Loucy (cell line): ENCODE measurements at regions not wholly inside any gene's neighbourhood (a gene's known extent, or its start where the extent isn't known, plus 50 kb on each side); places are given as distances from the start of the nearest gene placed in this dataset.

Experiments
- H2AFZ ChIP-seq: fragments of 200-600 bp; sonication (generic); 2 replicates; pipeline ENCODE4 v1.6.0; 2016; ENCODE audit warnings: antibody characterized with exemption, mild to moderate bottlenecking, low read length, moderate library complexity
- H3F3A ChIP-seq: fragments of 200-600 bp; 2 replicates; pipeline ENCODE4 v1.6.0; 2016; ENCODE audit warnings: antibody characterized with exemption, low read depth, mild to moderate bottlenecking
- H3K27me3 ChIP-seq: fragments of 200-600 bp; sonication (generic); 2 replicates; pipeline ENCODE4 v1.6.1; 2014; ENCODE audit warnings: low read length, mild to moderate bottlenecking; ENCODE audit not compliant: insufficient read depth, poor library complexity, severe bottlenecking
- H3K36me3 ChIP-seq: fragments of 200-600 bp; sonication (generic); 2 replicates; pipeline ENCODE4 v1.6.1; 2016; ENCODE audit warnings: low read length; ENCODE audit not compliant: insufficient read depth
- H3K4me1 ChIP-seq: fragments of 200-600 bp; sonication (generic); 2 replicates; pipeline ENCODE4 v1.5.1; 2014; ENCODE audit warnings: low read length, mild to moderate bottlenecking; ENCODE audit not compliant: insufficient read depth, poor library complexity, severe bottlenecking
- H3K4me2 ChIP-seq: fragments of 200-600 bp; sonication (generic); 2 replicates; pipeline ENCODE4 v1.6.0; 2014; ENCODE audit warnings: antibody characterized with exemption, low read length, low read depth, mild to moderate bottlenecking; ENCODE audit not compliant: poor library complexity, severe bottlenecking
- H3K4me3 ChIP-seq: fragments of 200-600 bp; sonication (generic); 2 replicates; pipeline ENCODE4 v1.5.1; 2014; ENCODE audit warnings: low read length, mild to moderate bottlenecking, mixed read lengths; ENCODE audit not compliant: poor library complexity, severe bottlenecking
- H3K79me2 ChIP-seq: fragments of 200-600 bp; sonication (generic); 2 replicates; pipeline ENCODE4 v1.6.1; 2014; ENCODE audit warnings: low read length; ENCODE audit not compliant: insufficient read depth
- H3K9ac ChIP-seq: fragments of 200-600 bp; sonication (generic); 2 replicates; pipeline ENCODE4 v1.6.0; 2014; ENCODE audit warnings: mild to moderate bottlenecking, low read depth, low read length, moderate library complexity; ENCODE audit not compliant: poor library complexity, severe bottlenecking
- H3K9me2 ChIP-seq: fragments of 200-600 bp; sonication (generic); replicated peaks from 2 replicates; pipeline ENCODE4 v1.6.1; 2016; ENCODE audit warnings: low read depth, low read length, mixed read lengths
- H3K9me3 ChIP-seq: fragments of 200-600 bp; sonication (generic); 2 replicates; pipeline ENCODE4 v1.6.1; 2014; ENCODE audit warnings: mild to moderate bottlenecking, antibody characterized with exemption, low read length, low read depth; ENCODE audit not compliant: insufficient read depth
- H4K20me1 ChIP-seq: fragments of 200-600 bp; sonication (generic); 2 replicates; pipeline ENCODE4 v1.6.0; 2014; ENCODE audit warnings: antibody characterized with exemption, low read length, mild to moderate bottlenecking; ENCODE audit not compliant: insufficient read depth, poor library complexity, severe bottlenecking
- CTCF ChIP-seq: fragments of 200-600 bp; sonication (generic); conservative IDR thresholded peaks from 2 replicates; pipeline ENCODE4 v1.5.1; 2014; ENCODE audit warnings: mild to moderate bottlenecking, antibody characterized with exemption, low read length
- EZH2phosphoT487 ChIP-seq: fragments of 200-600 bp; IDR thresholded peaks from 2 replicates; pipeline ENCODE4 v1.6.1; 2018; ENCODE audit warnings: antibody characterized with exemption, mild to moderate bottlenecking, moderate library complexity, borderline replicate concordance

- Histone ChIP-seq H3F3A (no peaks in the 10 kb centered on the region), H3K4me1 (no peaks in the 10 kb centered on the region), H3K36me3 (no peaks in the 10 kb centered on the region), H3K27me3 (no peaks in the 10 kb centered on the region), H3K79me2 (no peaks in the 10 kb centered on the region), H3K9me3 (no peaks in the 10 kb centered on the region), H3K9me2 (no peaks in the 10 kb centered on the region), H4K20me1 (no peaks in the 10 kb centered on the region), H3K4me2 (no peak overlapping the region), H3K4me3 (no peak overlapping the region), H2AFZ (no peak overlapping the region), H3K9ac (no peak overlapping the region)
- no peak for TF ChIP-seq CTCF
- no peak for TF ChIP-seq EZH2phosphoT487
These were observed 611.6 kb upstream of the CADM1 start for GRCh38 chr11:116115801-116116200.

- H2AFZ ChIP-seq: no peak overlapping the region
- H3K79me2 ChIP-seq: no peaks in the 10 kb centered on the region
- no peaks in the 10 kb centered on the region for H3F3A ChIP-seq
- H3K4me3 ChIP-seq: no peak overlapping the region
- no peak overlapping the region for H3K9ac ChIP-seq
- no peaks in the 10 kb centered on the region for H3K4me1 ChIP-seq
- H3K9me3 ChIP-seq: no peaks in the 10 kb centered on the region
- TF ChIP-seq CTCF: no peak
- TF ChIP-seq EZH2phosphoT487: no peak
- H3K9me2 ChIP-seq: no peaks in the 10 kb centered on the region
- no peaks in the 10 kb centered on the region for H4K20me1 ChIP-seq
- no peak overlapping the region for H3K4me2 ChIP-seq
- H3K27me3 ChIP-seq: no peaks in the 10 kb centered on the region
- no peaks in the 10 kb centered on the region for H3K36me3 ChIP-seq
These were observed 610.0 kb upstream of the CADM1 start for GRCh38 chr11:116114198-116114651.

GRCh38 chr11:116112087-116112935, 608.1 kb upstream of the CADM1 start:
- Histone ChIP-seq H3K9ac (no peak overlapping the region), H2AFZ (no peak overlapping the region), H3K79me2 (no peaks in the 10 kb centered on the region), H4K20me1 (no peaks in the 10 kb centered on the region), H3K27me3 (no peaks in the 10 kb centered on the region), H3K9me3 (no peaks in the 10 kb centered on the region), H3K4me3 (no peak overlapping the region), H3K9me2 (no peaks in the 10 kb centered on the region), H3K4me1 (no peaks in the 10 kb centered on the region), H3K4me2 (no peak overlapping the region), H3F3A (no peaks in the 10 kb centered on the region), H3K36me3 (no peaks in the 10 kb centered on the region)
- no peak for TF ChIP-seq CTCF
- no peak for TF ChIP-seq EZH2phosphoT487
